Activated CD4-positive, alpha-beta T cell treated with anti-CD3 and anti-CD28 coated beads, Interleukin-2, Interleukin-4, amounts not matched to agents 100 ng/mL and 50 ng/mL, durations not matched to agents 16 hours and 8 hours (primary cell): ENCODE measurements at regions not wholly inside any gene's neighbourhood (a gene's known extent, or its start where the extent isn't known, plus 50 kb on each side); places are given as distances from the start of the nearest gene placed in this dataset.

Experiments
- DNase-seq: peaks from one replicate; pipeline ENCODE4 v3.0.0-alpha.2; 2020; ENCODE audit warnings: low spot score

DNA sequence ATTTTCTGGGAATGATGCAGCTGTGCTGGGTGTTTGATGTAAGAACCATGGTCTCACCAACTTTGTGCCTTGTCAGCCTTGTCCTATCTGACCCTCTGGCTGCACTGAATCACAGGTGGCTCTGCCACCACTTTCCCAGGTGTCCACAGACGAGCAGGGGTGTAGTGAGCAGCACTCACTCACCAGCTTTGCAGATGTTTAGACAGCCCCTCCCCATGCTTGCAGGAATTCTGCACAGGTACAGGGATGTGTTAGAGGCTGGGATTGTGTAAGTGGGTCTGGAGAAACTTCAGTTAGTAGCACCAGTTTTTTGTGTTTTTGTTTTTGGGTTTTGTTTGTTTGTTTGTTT is 88.2 kb upstream of the NAA20 start:
- DNase-seq, result no peak

DNA sequence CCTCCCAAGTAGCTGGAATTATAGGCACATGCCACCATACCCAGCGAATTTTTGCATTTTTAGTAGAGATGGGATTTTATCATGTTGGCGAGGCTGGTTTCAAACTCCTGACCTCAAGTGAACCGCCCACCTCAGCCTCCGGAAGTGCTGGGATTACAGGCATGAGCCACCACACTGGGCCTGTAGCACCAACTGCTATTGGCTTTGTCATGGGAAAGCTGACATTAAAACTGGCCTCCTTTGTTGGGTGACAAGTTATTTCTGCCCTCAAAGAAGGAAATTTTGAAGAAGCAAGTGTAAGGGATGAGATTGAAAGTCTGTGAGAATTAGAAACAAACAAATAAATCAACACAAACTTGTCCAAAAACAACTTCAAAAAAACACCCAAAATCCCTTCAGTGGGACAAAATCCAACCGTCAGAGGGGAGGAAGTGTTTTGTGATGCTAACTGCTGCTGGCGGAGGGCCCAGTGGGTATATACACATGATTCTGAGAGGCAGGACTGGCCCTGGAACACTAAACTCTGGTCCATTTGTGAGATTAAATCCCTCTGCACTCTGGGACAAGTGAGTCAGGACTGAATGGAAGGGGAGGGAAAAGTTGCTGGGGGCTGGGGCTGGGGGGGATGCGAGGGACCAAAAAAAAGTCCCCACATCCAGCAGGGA is 87.5 kb upstream of the NAA20 start:
- no peak for DNase-seq

DNA sequence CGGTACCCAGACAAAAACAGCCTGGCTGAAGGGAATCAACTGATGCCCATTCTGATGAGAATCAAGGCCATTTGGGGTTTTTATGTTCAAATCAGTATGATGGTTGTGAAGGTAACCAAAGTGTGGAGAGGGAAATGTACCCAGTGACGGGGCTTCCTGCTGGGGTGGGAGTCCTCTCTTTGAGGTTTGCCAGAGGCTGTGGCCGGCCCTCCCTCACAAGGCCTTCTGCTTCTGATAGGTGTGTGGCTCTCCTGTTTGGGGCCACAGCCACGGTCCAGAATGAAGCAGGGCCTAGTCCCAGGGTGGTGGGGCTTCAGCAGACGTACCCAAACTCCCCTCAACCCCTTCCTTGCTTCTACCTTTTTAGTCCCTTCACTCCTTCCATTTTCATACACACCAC is 86.7 kb upstream of the NAA20 start:
- no peak for DNase-seq

DNA sequence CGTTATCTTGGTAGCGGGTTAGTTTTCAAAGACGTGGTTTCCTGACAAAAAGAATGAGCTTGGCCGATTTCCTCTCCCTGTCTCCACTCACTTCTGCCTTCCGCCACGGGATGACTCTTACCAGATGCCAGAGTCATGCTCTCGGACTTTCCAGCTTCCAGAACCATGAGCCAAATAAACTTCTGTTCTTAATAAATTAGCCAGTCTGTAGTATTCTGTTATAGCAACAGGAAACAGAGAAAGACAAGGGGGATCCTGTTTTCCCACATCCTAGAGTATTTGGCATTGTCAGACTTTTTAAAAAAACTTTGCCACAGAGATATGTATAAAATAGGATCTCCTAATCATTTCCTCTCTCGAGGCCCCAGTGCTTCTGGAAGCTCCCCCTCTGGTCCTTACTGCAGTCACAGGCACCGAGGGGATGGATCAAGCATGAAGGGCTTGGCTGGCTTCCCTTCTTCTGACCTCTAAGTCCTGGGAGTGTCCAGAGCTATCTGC is 84.9 kb upstream of the NAA20 start:
- DNase-seq, result no peak

DNA sequence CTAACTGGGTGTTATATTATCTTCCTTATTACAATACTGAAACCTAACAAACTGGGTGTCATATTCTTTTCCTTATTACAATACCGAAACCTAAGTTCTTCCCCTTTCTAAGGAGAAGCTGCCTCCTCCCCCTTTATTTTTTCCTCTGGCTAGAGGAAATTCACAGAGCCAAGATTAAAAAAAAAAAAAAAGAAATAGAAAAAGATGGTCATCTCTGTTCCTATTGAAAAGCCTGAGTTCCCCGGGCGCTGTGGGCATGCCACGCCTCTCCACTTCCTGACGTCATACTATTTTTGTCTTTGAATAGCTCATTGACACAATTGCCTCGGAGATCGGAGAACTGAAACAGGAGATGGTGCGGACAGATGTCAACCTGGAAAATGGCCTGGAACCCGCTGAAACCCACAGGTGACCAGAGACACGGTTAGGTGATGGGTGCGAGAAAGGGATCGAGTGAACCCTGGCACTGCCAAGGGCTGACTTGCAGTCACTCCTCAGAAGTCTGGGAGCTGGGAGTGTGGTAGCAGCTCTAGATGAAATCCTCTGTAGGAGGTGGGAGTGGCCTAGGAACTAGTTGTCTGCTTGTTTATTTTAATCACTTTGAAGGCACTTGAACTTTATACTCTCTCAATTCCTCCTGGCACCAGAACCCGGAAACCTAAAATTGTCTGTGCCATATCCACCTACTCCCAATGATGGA is 82.2 kb upstream of the NAA20 start:
- no peak for DNase-seq

DNA sequence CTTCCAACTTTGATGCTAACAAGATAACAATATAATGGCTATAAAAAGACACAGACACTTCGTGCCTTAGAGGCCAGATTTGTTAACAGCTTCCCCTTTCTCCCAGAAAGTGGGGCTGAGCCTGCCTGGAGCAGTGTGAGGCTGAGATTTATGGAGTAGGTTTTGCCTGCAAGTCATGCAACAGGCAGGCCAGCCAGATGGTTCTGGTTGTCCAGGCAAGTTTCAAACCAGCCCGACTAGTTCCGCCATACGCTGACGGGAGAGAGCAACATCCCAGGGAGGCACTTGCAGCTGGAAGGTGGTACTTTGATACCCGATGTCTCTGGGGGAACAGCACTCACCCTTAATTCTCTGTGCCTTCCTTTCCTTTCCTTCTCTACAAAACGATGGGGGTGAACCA is 81.3 kb upstream of the NAA20 start:
- no peak for DNase-seq

DNA sequence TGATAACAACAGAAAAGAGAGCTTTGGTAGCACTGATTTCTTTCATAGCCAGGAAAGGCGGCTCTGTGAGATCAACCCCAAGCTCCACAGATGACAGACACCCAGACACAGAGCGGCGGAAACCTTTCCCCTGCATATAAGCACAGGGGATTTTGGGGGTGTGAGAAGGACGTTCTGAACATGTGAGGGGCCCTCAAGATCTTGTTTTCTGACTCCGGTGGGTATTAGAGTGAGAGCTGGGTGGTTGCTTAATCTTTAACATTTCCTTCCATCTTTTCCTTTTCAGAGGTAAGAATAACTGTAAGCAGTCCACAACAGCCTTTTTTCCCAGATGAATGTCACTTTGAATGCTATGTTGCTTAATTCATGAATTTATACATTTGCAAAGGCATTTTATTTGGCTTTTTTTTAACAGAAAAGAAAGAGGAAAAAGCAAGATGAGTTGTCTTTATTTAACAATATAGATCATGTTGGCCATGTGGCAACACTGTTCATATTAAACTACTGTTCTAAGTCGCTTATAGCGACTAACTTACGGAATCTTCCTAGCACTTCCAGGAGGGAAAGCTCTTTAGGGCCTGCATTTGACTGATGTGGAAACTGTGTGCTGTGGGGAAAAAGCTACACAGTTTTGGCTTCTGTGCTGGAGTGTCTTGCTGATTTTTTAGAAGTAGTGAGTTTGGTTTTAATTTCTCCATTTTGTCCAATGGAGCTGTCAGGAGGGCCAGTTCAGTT is 80.5 kb upstream of the NAA20 start:
- DNase-seq, result no peak

DNA sequence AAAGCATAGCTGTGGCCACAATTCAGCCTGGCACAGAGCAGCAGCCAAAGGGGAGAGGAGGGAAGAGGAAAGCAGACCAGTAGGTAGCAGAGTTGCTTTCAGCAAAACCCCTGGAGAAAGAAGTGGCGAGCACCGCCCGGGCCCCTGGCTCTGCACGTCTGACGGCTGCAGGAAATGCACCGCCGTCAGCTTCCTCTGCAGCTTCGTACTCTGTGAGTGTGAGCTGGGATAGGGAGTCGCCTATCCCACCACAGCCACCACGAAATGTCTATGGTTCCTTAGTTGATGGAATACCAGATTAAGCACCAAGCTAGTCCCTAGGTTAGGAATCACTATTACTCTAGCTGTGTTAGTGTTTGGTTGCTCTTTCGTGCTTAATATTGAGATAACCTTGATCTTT is 79.9 kb upstream of the NAA20 start:
- peak; percentile 27 for DNase-seq

DNA sequence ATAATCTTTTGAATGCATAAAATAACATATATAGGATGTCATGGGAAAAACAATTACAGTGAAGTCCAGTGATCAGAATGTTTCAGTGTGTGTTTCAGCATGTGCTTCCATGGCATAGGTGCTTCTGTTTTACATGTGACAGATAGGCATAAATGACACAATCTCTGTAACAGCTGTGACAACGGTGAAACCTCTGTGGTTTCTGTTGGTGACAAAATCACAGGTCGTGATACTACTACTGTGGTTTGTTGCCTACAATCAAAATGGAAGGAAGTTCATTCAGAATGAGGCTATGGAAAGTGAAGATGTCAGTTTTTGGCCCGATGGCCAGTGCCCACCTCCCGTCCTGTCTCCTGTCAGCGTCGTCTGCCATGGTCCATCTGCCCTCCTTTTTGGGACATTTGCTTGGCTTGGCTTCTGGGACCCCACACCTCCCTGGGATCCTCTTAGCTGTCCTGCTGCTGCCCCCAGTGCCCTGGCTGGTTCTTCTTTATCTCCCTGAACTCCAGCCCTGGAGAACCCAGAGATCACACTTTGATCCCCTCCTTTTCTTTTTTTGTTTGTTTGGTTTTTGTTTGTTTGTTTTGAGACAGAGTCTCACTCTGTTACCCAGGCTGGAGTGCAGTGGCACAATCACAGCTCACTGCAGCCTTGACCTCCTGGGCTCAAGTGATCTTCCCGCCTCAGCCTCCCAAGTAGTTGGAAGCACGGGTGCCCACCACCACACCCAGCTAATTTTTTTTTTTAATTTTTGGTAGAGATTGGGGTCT is 79.3 kb upstream of the NAA20 start:
- peak; percentile 88 for DNase-seq

DNA sequence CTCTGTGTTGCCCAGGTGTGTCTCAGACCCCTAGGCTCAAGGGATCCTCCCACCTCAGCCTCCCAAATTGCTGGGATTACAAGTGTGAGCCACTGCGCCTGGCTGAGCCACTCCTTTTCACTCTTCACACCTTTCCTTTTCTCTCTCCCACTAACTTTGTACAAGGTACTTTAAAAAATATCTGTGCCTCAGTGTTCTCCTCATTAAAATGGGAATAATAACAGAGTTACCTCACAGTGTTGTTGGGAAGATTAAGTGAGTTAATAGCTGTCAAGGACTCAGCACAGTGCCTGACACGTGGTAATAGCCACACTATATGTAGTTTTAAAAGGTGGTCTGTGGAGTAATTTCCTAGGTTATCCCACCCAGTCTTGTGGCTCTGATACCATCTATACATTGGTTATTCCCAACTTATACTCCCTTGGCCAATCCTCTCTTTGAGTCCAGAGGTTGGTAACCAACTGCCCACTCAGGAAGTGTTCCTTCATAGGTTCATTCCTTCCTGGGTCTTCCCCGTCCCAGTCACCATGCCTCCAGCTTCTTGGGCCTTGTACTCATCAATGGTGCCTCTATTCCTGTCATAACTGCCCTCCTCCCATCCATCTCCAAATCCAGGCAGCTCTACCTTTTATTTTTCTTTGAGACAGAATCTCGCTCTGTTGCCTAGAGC is 78.6 kb upstream of the NAA20 start:
- no peak for DNase-seq

DNA sequence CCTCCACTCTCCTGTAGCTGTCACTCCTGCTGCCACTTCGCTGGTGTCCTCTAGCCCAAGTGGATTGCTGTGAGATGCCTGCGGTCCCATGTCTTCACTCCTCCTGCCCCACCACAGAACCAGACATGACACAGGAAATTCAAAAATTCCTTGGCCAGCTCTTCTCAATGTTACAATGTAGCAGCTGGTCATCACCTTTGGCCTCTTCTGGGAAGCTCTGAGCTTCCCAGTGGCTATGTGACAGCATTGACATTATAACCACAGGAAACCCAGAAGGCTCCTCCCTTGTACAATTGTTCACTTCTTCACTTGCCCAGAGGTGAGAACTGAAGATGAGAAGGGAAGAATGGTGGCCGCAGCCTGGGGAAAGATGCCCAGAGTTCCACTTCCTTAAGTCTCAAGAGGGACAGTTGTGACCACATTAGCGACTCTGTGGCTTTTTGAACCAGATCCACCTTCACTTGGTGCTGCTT is 76.1 kb upstream of the NAA20 start:
- no peak for DNase-seq

DNA sequence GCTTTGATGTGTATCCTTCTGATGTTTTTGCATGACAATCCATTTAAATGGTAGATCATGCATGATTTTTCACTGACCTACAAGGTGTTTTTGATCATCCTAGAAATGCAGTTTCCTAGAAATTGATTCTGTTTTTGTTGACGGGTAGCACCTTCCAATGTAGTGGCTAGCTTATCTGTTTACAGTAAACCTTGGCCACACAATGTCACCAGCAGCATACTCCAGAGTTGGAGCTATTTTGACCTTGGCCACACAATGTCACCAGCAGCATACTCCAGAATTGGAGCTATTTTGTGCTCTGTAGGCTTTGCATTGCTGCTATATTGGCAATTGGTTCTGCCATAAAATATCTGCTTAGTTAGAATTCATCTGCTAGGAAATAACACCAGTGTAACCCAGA is 74.6 kb upstream of the NAA20 start:
- DNase-seq, result no peak

DNA sequence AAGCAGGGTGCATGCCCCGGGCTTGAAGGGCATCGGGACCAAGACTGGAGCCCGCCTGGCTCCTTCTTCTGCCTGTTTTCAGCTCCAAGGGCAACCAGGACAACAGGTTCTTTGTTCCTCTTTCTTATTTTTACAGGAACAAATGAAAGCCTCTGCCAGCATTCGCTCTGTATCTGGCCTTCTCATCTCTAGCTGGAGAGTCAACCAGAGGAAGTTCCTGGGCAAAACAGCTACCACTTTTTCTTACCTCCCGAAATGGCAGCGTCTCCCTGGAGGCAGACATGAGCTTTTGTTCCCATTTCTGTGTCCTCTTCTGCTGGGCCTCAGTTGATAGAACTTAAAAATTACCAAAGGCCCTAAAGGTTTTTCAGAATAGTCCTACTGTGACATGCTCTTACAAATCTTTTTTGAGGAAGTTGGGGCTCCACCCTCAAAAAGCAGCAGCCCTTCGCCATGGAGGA is 74.1 kb upstream of the NAA20 start:
- DNase-seq, result no peak

DNA sequence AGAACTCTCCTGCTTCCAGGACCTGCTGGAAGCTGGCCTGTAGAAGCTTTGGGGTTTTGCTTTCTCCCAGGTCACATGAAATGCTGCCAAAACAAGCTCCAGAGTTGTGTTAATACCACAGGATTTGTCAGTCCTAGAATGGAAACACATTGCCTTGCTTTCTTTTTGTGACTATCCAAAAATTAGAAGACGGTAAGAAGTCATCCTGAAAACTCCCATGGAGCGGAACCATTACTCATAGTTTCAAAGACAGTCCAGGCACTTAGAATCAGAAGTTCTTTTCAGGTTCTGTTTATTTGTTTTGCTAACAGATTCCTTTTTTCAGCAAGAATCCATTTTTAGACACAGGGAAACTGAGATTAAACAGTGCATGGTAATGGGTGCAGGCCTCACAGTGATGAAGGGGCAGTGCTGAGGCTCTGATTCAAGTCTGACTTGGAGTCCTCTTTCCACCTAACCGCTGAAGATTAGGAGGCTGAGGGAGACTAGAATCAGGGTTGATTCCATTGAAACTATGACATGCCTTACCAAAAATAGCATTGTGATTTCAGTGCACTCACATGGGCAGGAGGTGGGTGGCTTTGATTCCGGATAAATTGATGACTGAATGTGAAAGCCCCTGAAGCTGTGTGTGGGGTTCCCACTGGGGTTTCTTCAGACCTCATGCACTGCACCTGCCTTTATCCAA is 72.2 kb upstream of the NAA20 start:
- DNase-seq, result peak; percentile 79

DNA sequence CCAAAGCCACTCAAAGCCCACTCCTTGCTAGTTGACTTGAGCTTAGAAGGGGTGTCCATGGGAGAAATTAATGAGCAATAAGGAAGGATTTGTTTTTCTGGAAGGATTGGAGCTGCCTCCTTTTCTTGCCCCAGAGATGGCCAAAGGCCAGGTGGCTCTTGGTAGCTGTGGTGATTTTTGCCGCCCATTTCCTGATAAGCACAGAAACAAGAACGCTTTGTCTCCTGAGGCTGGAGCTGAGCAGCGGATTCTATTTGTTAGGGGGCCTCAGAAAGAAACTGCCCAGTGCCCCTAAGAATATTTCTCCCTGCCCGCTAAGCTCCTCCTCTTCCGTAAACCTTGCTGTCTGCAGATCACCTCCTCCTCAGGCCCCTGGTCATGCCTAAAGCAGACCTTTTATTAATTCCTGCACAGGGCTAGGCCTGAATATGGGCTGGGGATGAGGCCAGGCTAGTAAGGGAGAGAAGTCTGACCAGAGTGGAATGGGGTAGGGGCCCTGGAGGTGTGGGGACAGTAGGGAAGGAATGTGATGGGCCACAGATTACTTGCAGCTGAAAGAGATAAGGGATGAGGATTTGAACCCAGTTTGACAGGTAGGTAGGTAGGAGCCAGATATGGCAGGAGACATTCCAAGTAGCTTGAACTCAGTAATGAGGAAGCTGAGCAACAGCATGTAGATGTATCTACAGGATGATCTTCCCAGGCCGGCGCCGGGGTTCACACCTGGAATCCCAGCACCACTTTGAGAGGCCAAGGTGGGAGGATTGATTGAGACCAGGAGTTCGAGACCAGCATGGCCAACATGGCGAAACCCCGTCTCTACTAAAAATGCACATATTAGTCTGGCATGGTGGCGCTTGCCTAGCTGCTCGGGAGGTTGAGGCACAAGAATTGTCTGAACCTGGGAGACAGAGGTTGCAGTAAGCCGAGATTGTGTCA is 71.2 kb upstream of the NAA20 start:
- DNase-seq, result no peak

DNA sequence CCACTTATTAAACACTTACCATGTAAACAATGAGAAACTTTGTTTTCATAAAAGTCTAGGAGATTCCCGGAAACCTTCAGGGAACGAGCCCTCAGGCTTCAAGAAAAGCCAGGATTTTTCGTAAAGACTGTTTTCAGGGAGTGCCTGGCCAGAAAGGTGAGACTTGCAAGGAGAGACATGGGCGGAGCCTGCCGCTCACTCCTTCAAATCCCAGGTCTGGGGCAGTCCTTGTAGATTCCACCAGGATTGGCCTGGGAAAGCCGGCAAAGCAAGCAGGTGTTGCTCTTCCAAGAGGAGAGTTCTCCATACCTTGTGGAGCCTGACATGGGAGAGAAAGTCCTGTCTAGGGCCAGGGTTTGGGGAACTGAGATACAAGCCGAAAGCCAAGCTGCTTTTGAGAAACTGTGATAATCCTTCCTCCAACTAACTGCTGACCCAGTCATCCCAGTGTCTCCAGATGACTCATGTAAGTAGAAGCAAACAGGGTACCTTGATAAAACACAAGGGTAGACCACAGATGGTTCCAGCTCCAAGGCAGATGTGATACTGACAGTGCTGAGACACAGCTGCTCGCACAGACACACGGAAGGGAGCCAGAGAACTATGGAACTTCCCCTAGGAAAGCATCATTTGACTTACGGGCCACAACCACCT is 69.4 kb upstream of the NAA20 start:
- peak; percentile 72 for DNase-seq

DNA sequence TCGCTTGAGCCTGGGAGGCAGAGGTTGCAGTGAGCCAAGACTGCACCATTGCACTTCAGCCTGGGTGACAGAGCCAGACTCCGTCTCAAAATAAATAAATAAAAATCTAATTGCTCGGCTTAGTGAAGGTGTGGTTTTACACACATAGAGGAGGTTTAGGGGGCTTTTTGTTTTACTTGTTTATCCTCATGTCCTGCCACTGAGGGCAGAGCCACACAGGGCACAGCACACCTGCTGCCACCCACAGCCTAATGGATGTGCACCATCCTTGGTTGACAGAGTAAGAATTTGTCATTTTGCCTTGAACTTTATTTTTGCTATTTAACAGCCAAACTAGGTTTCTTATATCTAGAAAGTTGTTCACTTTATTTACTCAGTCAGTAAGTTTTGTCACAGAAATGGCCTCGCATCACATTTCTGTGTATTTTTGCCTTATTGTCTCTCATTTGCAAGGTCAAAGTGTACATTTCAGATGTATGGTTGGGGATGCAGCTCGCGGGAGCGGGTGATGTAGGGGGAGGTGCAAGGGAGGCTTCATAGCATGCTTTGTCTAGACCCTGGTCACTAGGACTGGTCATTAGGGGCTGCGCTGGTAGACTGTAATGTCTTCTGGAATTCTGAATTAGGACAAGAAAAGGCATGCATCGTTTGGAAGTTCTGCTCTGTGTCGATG is 67.8 kb upstream of the NAA20 start:
- no peak for DNase-seq

DNA sequence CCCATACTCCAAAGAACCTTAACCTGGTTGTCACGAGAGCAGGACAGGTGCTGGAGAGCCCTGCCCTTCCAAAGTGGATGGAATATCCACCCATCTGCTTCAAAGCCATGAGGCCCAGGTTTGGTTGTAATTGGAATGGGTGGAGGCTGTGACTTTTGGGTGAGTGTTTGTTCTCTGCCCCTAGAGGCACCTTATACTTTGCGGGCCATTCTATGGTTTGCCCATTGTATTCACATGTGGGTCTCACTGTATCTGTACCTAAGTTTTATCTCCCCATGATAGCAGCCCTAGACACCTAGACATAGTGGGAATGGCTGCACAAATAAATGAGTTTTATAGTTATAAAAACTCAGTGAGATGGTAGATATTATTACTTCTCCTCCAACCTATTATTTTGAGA is 67.1 kb upstream of the NAA20 start:
- no peak for DNase-seq

DNA sequence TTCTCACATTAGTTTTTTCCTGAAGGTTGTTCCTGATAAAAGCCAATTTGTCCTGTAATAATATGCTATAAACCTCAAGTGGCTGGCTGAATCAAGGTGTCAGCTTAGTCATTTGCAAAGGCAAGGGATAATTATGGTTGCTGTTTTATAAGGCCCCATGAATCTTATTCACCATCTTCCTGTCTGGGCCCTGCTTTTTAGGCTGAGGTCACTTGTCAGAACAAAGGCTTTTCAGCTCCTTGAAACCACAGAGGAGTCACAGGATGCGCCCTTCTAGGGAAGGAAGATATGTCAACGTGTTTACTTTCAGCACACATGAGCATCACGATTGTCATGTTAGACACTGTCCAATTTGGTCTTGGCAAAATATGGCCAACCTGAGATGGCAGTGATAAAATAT is 64.8 kb upstream of the NAA20 start:
- DNase-seq, result peak; percentile 48
